PC-9 (cell line): ENCODE measurements at regions not wholly inside any gene's neighbourhood (a gene's known extent, or its start where the extent isn't known, plus 50 kb on each side); places are given as distances from the start of the nearest gene placed in this dataset.
"Not testable (repeated sequence)": the region's sequence is repeated elsewhere in the genome, so short reads cannot be mapped to it uniquely, and the experiment has no call there.

Source experiments
- BruUV-seq: library from RNA; stranded (reverse); fragments of 400-500 nt; replicated peaks from 2 replicates; lab custom pipeline; 2021; lab: Mats Ljungman, UMichigan
- CTCF ChIA-PET: fragments of 300-600 bp; sonication (Branson Sonifier 250); formaldehyde crosslinking; loops from one replicate; lab custom pipeline; 2022; ENCODE audit warnings: antibody characterized with exemption; lab: Charles Lee
- POLR2A ChIA-PET: fragments of 300-600 bp; sonication (Branson Sonifier 250); formaldehyde crosslinking; loops from one replicate; lab custom pipeline; 2022; ENCODE audit warnings: antibody characterized with exemption; ENCODE audit not compliant: unreplicated experiment; lab: Charles Lee
- DNase-seq, 2 experiments: peaks; one replicate each; pipeline versions ENCODE4 v3.0.0 to v3.0.0-alpha.2; 2015 to 2022; ENCODE audit warnings: mixed read lengths in 1 of 2
- H2AFZ ChIP-seq: fragments of 200-600 bp; sonication (generic); 2 replicates; pipeline ENCODE4 v1.8.1; 2017; ENCODE audit warnings: antibody characterized with exemption
- H3F3A ChIP-seq: fragments of 200-600 bp; sonication (generic); 2 replicates; pipeline ENCODE4 v1.8.1; 2017; ENCODE audit warnings: antibody characterized with exemption, mild to moderate bottlenecking, low read depth; ENCODE audit not compliant: insufficient read depth
- H3K27ac ChIP-seq: fragments of 200-600 bp; sonication (generic); 2 replicates; pipeline ENCODE4 v1.6.1; 2016; ENCODE audit warnings: mixed run types
- H3K27me3 ChIP-seq: fragments of 200-600 bp; sonication (generic); 2 replicates; pipeline ENCODE4 v1.6.1; 2016; ENCODE audit warnings: low read depth, mixed run types; ENCODE audit not compliant: insufficient read depth
- H3K36me3 ChIP-seq: fragments of 200-600 bp; sonication (generic); 2 replicates; pipeline ENCODE4 v1.6.1; 2016; ENCODE audit warnings: low read depth, mixed run types
- H3K4me1 ChIP-seq: fragments of 200-600 bp; sonication (generic); replicated peaks from 2 replicates; pipeline ENCODE4 v1.6.1; 2016; ENCODE audit warnings: mixed run types; ENCODE audit not compliant: insufficient read depth
- H3K4me2 ChIP-seq: fragments of 200-600 bp; sonication (generic); 2 replicates; pipeline ENCODE4 v1.6.1; 2017; ENCODE audit warnings: mixed run types
- H3K4me3 ChIP-seq: fragments of 200-600 bp; sonication (generic); 2 replicates; pipeline ENCODE4 v1.6.1; 2016; ENCODE audit warnings: mixed run types
- H3K79me2 ChIP-seq: fragments of 200-600 bp; sonication (generic); 2 replicates; pipeline ENCODE4 v1.6.1; 2017; ENCODE audit warnings: low read depth, mixed run types
- H3K9me2 ChIP-seq: fragments of 200-600 bp; sonication (generic); 2 replicates; pipeline ENCODE4 v1.8.1; 2017; ENCODE audit warnings: mild to moderate bottlenecking; ENCODE audit not compliant: insufficient read depth
- H3K9me3 ChIP-seq: fragments of 200-600 bp; sonication (generic); 2 replicates; pipeline ENCODE4 v1.8.1; 2016; ENCODE audit warnings: low read depth; ENCODE audit not compliant: insufficient read depth
- H4K20me1 ChIP-seq: fragments of 200-600 bp; sonication (generic); 2 replicates; pipeline ENCODE4 v1.8.1; 2017; ENCODE audit not compliant: insufficient read depth
- CTCF ChIP-seq: fragments of 200-600 bp; sonication (generic); conservative IDR thresholded peaks from 2 replicates; pipeline ENCODE4 v1.6.1; 2017; ENCODE audit warnings: mixed run types, antibody characterized with exemption, mild to moderate bottlenecking, moderate library complexity
- EZH2 ChIP-seq: fragments of 200-600 bp; sonication (generic); IDR thresholded peaks from 2 replicates; pipeline ENCODE4 v1.8.0; 2017; ENCODE audit warnings: antibody characterized with exemption, low read depth
- intact Hi-C: fragments of 100-400 bp; cut with micrococcal nuclease; formaldehyde crosslinking; loops from one replicate; pipeline ENCODE4 v1.10.0; 2022; ENCODE audit not compliant: unreplicated experiment

GRCh38 chr5:53790026-53790425 is 229.6 kb downstream of the NDUFS4 start:
- Histone ChIP-seq H3K27me3 (no peaks in the 10 kb centered on the region), H2AFZ (no peak overlapping the region), H3K4me3 (no peak overlapping the region), H3K79me2 (no peaks in the 10 kb centered on the region), H3K9me2 (no peaks in the 10 kb centered on the region; the same call in 1 of the 2 replicates), H4K20me1 (no peaks in the 10 kb centered on the region), H3K27ac (no peak overlapping the region), H3K4me2 (no peak overlapping the region), H3F3A (no peaks in the 10 kb centered on the region), H3K9me3 (no peaks in the 10 kb centered on the region), H3K36me3 (no peaks in the 10 kb centered on the region), H3K4me1 (no peaks in the 10 kb centered on the region)
- DNase-seq: no peak
- no TSS peak for BruUV-seq
- ChIA-PET CTCF (no interaction called here), POLR2A (no interaction called here)
- intact Hi-C loops: no loop called here
- no peak for TF ChIP-seq EZH2
- TF ChIP-seq CTCF: no peak

- H3K9me3 ChIP-seq: no peaks in the 10 kb centered on the region
- H3K27me3 ChIP-seq: no peaks in the 10 kb centered on the region; the same call in 1 of the 2 replicates
- H3F3A ChIP-seq: no peaks in the 10 kb centered on the region
- intact Hi-C loops: no loop called here
- H3K4me2 ChIP-seq: no peak overlapping the region
- no TSS peak for BruUV-seq
- no peak overlapping the region for H3K4me3 ChIP-seq
- H3K36me3 ChIP-seq: no peaks in the 10 kb centered on the region
- H3K9me2 ChIP-seq: no peaks in the 10 kb centered on the region; the same call in 1 of the 2 replicates
- no peaks in the 10 kb centered on the region for H4K20me1 ChIP-seq
- no peak for DNase-seq
- no peak overlapping the region for H3K27ac ChIP-seq
- H3K79me2 ChIP-seq: no peaks in the 10 kb centered on the region
- TF ChIP-seq CTCF: no peak
- TF ChIP-seq EZH2: no peak
- no peaks in the 10 kb centered on the region for H3K4me1 ChIP-seq
- H2AFZ ChIP-seq: no peak overlapping the region
- ChIA-PET POLR2A (no interaction called here), CTCF (no interaction called here)
Observed at GRCh38 chr5:53792338-53792737, 231.9 kb downstream of the NDUFS4 start.

- BruUV-seq: not testable (repeated sequence)
Observed at GRCh38 chr5:53799644-53800043, 239.2 kb downstream of the NDUFS4 start.

GRCh38 chr5:53808392-53808791 is 248.0 kb downstream of the NDUFS4 start:
- H3K9me3 ChIP-seq, H2AFZ ChIP-seq, H3K9me2 ChIP-seq, BruUV-seq, DNase-seq, H3F3A ChIP-seq, CTCF ChIA-PET, H4K20me1 ChIP-seq, H3K79me2 ChIP-seq, H3K4me1 ChIP-seq, H3K27me3 ChIP-seq, H3K36me3 ChIP-seq, H3K4me2 ChIP-seq, H3K4me3 ChIP-seq, intact Hi-C loops, H3K27ac ChIP-seq, POLR2A ChIA-PET: not testable (repeated sequence)

More at GRCh38 chr5:53799644-53800043, 239.2 kb downstream of the NDUFS4 start:
- POLR2A ChIA-PET, DNase-seq, H3K79me2 ChIP-seq, H3K36me3 ChIP-seq, H3K27me3 ChIP-seq, H2AFZ ChIP-seq, H4K20me1 ChIP-seq, H3K4me2 ChIP-seq, H3F3A ChIP-seq, H3K4me3 ChIP-seq, H3K9me2 ChIP-seq, H3K27ac ChIP-seq, H3K4me1 ChIP-seq, H3K9me3 ChIP-seq, intact Hi-C loops, CTCF ChIA-PET: not testable (repeated sequence)
